Mesenchymal stem cell (in vitro differentiated cells and primary cell): ENCODE measurements at regions not wholly inside any gene's neighbourhood (a gene's known extent, or its start where the extent isn't known, plus 50 kb on each side); places are given as distances from the start of the nearest gene placed in this dataset.
"Not testable (repeated sequence)": the region's sequence is repeated elsewhere in the genome, so short reads cannot be mapped to it uniquely, and the experiment has no call there.

Experiments used
- DNase-seq: peaks from one replicate; pipeline ENCODE4 v3.0.0-alpha.2; 2013
- H2AFZ ChIP-seq: one replicate; pipeline ENCODE4 v1.6.1; 2013; ENCODE audit warnings: low read depth, mild to moderate bottlenecking, control low read depth, inconsistent platforms, low read length, moderate library complexity
- H2AK5ac ChIP-seq: 2 replicates; pipeline ENCODE4 v1.6.1; 2013; ENCODE audit warnings: low read length, moderate library complexity, mild to moderate bottlenecking, inconsistent platforms; ENCODE audit not compliant: severe bottlenecking
- H2BK120ac ChIP-seq: one replicate; pipeline ENCODE4 v1.6.1; 2013; ENCODE audit warnings: low read depth, mild to moderate bottlenecking, inconsistent platforms, low read length, moderate library complexity
- H2BK12ac ChIP-seq, 2 experiments: one replicate each; pipeline ENCODE4 v1.6.1; 2013; ENCODE audit warnings: inconsistent platforms in 2 of 2, low read length in 2 of 2, mild to moderate bottlenecking in 2 of 2, moderate library complexity in 2 of 2, control low read depth in 1 of 2
- H2BK15ac ChIP-seq: one replicate; pipeline ENCODE4 v1.6.1; 2013; ENCODE audit warnings: mild to moderate bottlenecking, low read depth, inconsistent platforms; ENCODE audit not compliant: poor library complexity, severe bottlenecking
- H2BK5ac ChIP-seq: 2 replicates; pipeline ENCODE4 v1.6.1; 2013; ENCODE audit warnings: low read depth, mild to moderate bottlenecking, low read length, control low read depth, inconsistent platforms; ENCODE audit not compliant: poor library complexity, severe bottlenecking
- H3K14ac ChIP-seq, 2 experiments: one replicate each; pipeline ENCODE4 v1.6.1; 2013; ENCODE audit warnings: inconsistent platforms in 2 of 2, low read length in 2 of 2, control low read depth in 1 of 2, mild to moderate bottlenecking in 1 of 2, moderate library complexity in 1 of 2
- H3K18ac ChIP-seq, 2 experiments: one replicate each; pipeline ENCODE4 v1.6.1; 2013; ENCODE audit warnings: inconsistent platforms in 2 of 2, low read length in 2 of 2, control low read depth in 1 of 2, low read depth in 1 of 2, mild to moderate bottlenecking in 1 of 2
- H3K23ac ChIP-seq, 2 experiments: one replicate each; pipeline ENCODE4 v1.6.1; 2013; ENCODE audit warnings: inconsistent platforms in 2 of 2, low read length in 2 of 2, mild to moderate bottlenecking in 2 of 2, moderate library complexity in 2 of 2, control low read depth in 1 of 2
- H3K27ac ChIP-seq: 2 replicates; pipeline ENCODE4 v1.5.1; 2013; ENCODE audit warnings: mild to moderate bottlenecking, moderate library complexity, low read length, control low read depth, inconsistent platforms; ENCODE audit not compliant: poor library complexity, severe bottlenecking
- H3K27me3 ChIP-seq, 2 experiments: 2 replicates each; pipeline versions ENCODE4 v1.6.1 to v1.7.0; 2013; ENCODE audit warnings: low read length in 2 of 2, mild to moderate bottlenecking in 2 of 2, moderate library complexity in 2 of 2, control low read depth in 1 of 2, inconsistent platforms in 1 of 2; ENCODE audit not compliant: control insufficient read depth in 1 of 2, insufficient read depth in 1 of 2
- H3K36me3 ChIP-seq, 2 experiments: 2 replicates each; pipeline versions ENCODE4 v1.6.1 to v1.7.0; 2013; ENCODE audit warnings: low read length in 2 of 2, control low read depth in 1 of 2, inconsistent platforms in 1 of 2, low read depth in 1 of 2, mild to moderate bottlenecking in 1 of 2; ENCODE audit not compliant: insufficient read depth in 2 of 2, control insufficient read depth in 1 of 2
- H3K4ac ChIP-seq, 2 experiments: one replicate each; pipeline ENCODE4 v1.6.1; 2013; ENCODE audit warnings: inconsistent platforms in 2 of 2, low read length in 2 of 2, mild to moderate bottlenecking in 2 of 2, moderate library complexity in 2 of 2, control low read depth in 1 of 2, low read depth in 1 of 2
- H3K4me1 ChIP-seq: 2 replicates; pipeline ENCODE4 v1.6.1; 2013; ENCODE audit warnings: low read depth, low read length, control low read depth; ENCODE audit not compliant: control insufficient read depth, insufficient read depth
- H3K4me2 ChIP-seq: 2 replicates; pipeline ENCODE4 v1.6.1; 2013; ENCODE audit warnings: low read length, mild to moderate bottlenecking, inconsistent platforms; ENCODE audit not compliant: poor library complexity, severe bottlenecking
- H3K4me3 ChIP-seq, 2 experiments: 2 replicates each; pipeline versions ENCODE4 v1.5.1 to v1.7.0; 2013; ENCODE audit warnings: low read length in 2 of 2, mild to moderate bottlenecking in 2 of 2, control low read depth in 1 of 2, low read depth in 1 of 2; ENCODE audit not compliant: insufficient read depth in 1 of 2
- H3K79me1 ChIP-seq: replicated peaks from 2 replicates; pipeline ENCODE4 v1.6.1; 2013; ENCODE audit warnings: mild to moderate bottlenecking, control low read depth, low read length, inconsistent platforms; ENCODE audit not compliant: poor library complexity, severe bottlenecking
- H3K9ac ChIP-seq: 2 replicates; pipeline ENCODE4 v1.7.0; 2013; ENCODE audit warnings: mild to moderate bottlenecking, low read length, moderate library complexity
- H3K9me3 ChIP-seq: 2 replicates; pipeline ENCODE4 v1.7.0; 2013; ENCODE audit warnings: mild to moderate bottlenecking, low read length; ENCODE audit not compliant: control insufficient read depth
- H4K8ac ChIP-seq: one replicate; pipeline ENCODE4 v1.6.1; 2013; ENCODE audit warnings: inconsistent platforms, mild to moderate bottlenecking, low read length, moderate library complexity
- H4K91ac ChIP-seq: one replicate; pipeline ENCODE4 v1.6.1; 2013; ENCODE audit warnings: mild to moderate bottlenecking, low read length, inconsistent platforms
- WGBS: methylation state at CpG from one replicate; pipeline ENCODE4 v1.1.7; 2013; ENCODE audit warnings: mixed read lengths; 5-methylcytosine and 5-hydroxymethylcytosine counted together

DNA sequence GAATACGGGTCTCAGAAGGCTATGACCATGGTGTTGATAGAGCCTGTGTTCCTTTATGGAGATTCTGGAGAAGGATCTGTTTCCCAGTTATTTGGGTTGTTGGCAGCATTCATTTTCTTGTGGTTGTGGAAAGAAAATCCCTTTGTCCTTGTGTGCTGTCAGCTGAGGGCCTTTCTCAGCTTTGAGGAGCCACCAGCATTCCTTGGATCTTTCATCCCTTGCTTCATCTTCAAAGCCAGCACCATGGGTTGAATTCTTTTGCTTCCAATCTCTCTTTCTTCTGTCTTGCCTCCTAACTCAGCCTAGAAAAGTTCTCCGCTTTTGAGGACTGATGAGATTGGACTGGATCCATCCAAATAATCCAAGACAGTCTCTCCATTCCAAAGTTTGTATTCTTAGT, 103.2 kb upstream of the MMADHC start:
- Histone ChIP-seq H3K36me3 (no peaks in the 10 kb centered on the region), H3K9me3 (peaks cover 5% of the 10 kb centered on the region), H3K9ac (no peak overlapping the region), H3K14ac (no peak overlapping the region), H3K4me1 (peaks cover 2% of the 10 kb centered on the region), H3K23ac (no peak overlapping the region), H2BK120ac (no peak overlapping the region), H4K8ac (no peak overlapping the region), H2BK12ac (no peak overlapping the region), H2BK5ac (no peak overlapping the region), H2BK15ac (no peak overlapping the region), H3K27ac (no peak overlapping the region), H3K27me3 (no peaks in the 10 kb centered on the region), H3K4me3 (no peak overlapping the region), H3K79me1 (no peaks in the 10 kb centered on the region), H3K4ac (no peak overlapping the region), H2AFZ (no peak overlapping the region), H3K4me2 (no peak overlapping the region), H4K91ac (no peak overlapping the region), H3K18ac (no peak overlapping the region), H2AK5ac (peak overlapping the region; percentile 27)
- 96% methylated on average over 2 of the region's 2 CpGs for WGBS
- DNase-seq, result no peak

DNA sequence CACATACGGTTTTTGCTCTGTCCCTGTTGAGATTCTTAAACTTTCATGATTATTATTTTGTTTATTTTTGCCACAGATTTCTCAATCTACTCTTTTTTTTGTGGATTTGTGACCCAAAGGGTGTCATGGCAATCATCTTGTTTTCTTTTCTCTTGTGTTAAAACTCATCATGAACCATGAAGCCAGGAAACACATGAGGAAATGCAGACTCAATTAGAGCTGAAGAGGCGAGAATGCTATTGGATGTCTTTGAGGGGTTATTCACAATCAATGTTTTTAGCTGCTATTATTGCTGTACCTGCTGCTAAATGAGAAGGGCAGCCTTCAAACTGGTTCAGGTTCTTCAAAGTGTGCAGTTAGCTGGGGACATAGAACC, 99.5 kb upstream of the MMADHC start:
- H3K27me3 ChIP-seq, result no peaks in the 10 kb centered on the region
- no peaks in the 10 kb centered on the region for H3K9me3 ChIP-seq
- H3K9ac ChIP-seq, result no peak overlapping the region
- H2BK12ac ChIP-seq, result no peak overlapping the region
- H3K4me1 ChIP-seq, result no peaks in the 10 kb centered on the region
- no peak for DNase-seq
- WGBS, result 82% methylated on average over 1 of the region's 2 CpGs
- H2BK15ac ChIP-seq, result no peak overlapping the region
- H3K79me1 ChIP-seq, result no peaks in the 10 kb centered on the region
- no peak overlapping the region for H2BK120ac ChIP-seq
- peak overlapping the region in 1 of 2 experiments; percentile 33 for H3K18ac ChIP-seq
- H2BK5ac ChIP-seq, result no peak overlapping the region
- H2AK5ac ChIP-seq, result no peak overlapping the region
- no peak overlapping the region for H4K91ac ChIP-seq
- H3K14ac ChIP-seq, result no peak overlapping the region
- no peak overlapping the region for H4K8ac ChIP-seq
- H3K4me3 ChIP-seq, result no peak overlapping the region
- no peaks in the 10 kb centered on the region for H3K36me3 ChIP-seq
- no peak overlapping the region for H3K23ac ChIP-seq
- H3K4ac ChIP-seq, result no peak overlapping the region
- H3K27ac ChIP-seq, result no peak overlapping the region
- no peak overlapping the region for H2AFZ ChIP-seq
- no peak overlapping the region for H3K4me2 ChIP-seq

GRCh38 chr2:149686136-149687051, 98.8 kb upstream of the MMADHC start:
- Histone ChIP-seq H2BK120ac (no peak overlapping the region), H2AK5ac (no peak overlapping the region), H3K9ac (no peak overlapping the region), H3K4ac (no peak overlapping the region), H3K4me3 (no peak overlapping the region), H3K9me3 (no peaks in the 10 kb centered on the region), H3K4me1 (no peaks in the 10 kb centered on the region), H3K27ac (no peak overlapping the region), H3K27me3 (no peaks in the 10 kb centered on the region), H3K23ac (no peak overlapping the region), H4K91ac (no peak overlapping the region), H3K4me2 (no peak overlapping the region), H3K18ac (peak overlapping the region; percentile 66 to 71), H3K14ac (no peak overlapping the region), H3K36me3 (no peaks in the 10 kb centered on the region), H2AFZ (no peak overlapping the region), H3K79me1 (no peaks in the 10 kb centered on the region), H4K8ac (peak overlapping the region; percentile 37), H2BK5ac (no peak overlapping the region), H2BK12ac (no peak overlapping the region), H2BK15ac (no peak overlapping the region)
- no peak for DNase-seq
- 70% methylated on average over 6 of the region's 6 CpGs for WGBS

GRCh38 chr2:149685401-149685800, 97.8 kb upstream of the MMADHC start:
- not testable (repeated sequence) for H3K18ac ChIP-seq, H3K36me3 ChIP-seq, H3K9ac ChIP-seq, H3K4ac ChIP-seq, H2AFZ ChIP-seq, H3K9me3 ChIP-seq, H2BK120ac ChIP-seq, H3K23ac ChIP-seq, H4K91ac ChIP-seq, H3K4me3 ChIP-seq, H3K27me3 ChIP-seq, H3K14ac ChIP-seq, H3K4me2 ChIP-seq, H3K4me1 ChIP-seq, H2BK5ac ChIP-seq, H3K79me1 ChIP-seq, H2AK5ac ChIP-seq, H3K27ac ChIP-seq, H2BK12ac ChIP-seq, H4K8ac ChIP-seq, H2BK15ac ChIP-seq, DNase-seq
- 83% methylated on average over 1 of the region's 4 CpGs for WGBS
